Calu3 (cell line): ENCODE measurements at regions not wholly inside any gene's neighbourhood (a gene's known extent, or its start where the extent isn't known, plus 50 kb on each side); places are given as distances from the start of the nearest gene placed in this dataset.

Experiments
- BruUV-seq: library from RNA; stranded (reverse); fragments of 400-500 nt; replicated peaks from 2 replicates; lab custom pipeline; 2021; lab: Mats Ljungman, UMichigan
- CTCF ChIA-PET: fragments of 300-600 bp; sonication (Branson Sonifier 250); formaldehyde crosslinking; loops from one replicate; lab custom pipeline; 2022; ENCODE audit warnings: antibody characterized with exemption; lab: Charles Lee
- DNase-seq: peaks from one replicate; pipeline ENCODE4 v3.0.0; 2022
- H3K27ac Mint-ChIP-seq: one replicate; pipeline ENCODE4 v1.8.0; 2022; ENCODE audit warnings: mixed read lengths; ENCODE audit not compliant: unreplicated experiment
- H3K27me3 Mint-ChIP-seq: one replicate; pipeline ENCODE4 v1.8.0; 2022; ENCODE audit warnings: mixed read lengths; ENCODE audit not compliant: unreplicated experiment
- H3K36me3 Mint-ChIP-seq: one replicate; pipeline ENCODE4 v1.8.0; 2022; ENCODE audit warnings: mild to moderate bottlenecking, moderate library complexity, mixed read lengths; ENCODE audit not compliant: insufficient read depth, unreplicated experiment
- H3K4me1 Mint-ChIP-seq: one replicate; pipeline ENCODE4 v1.8.0; 2022; ENCODE audit warnings: mild to moderate bottlenecking, low read depth, mixed read lengths; ENCODE audit not compliant: unreplicated experiment
- H3K4me3 Mint-ChIP-seq: one replicate; pipeline ENCODE4 v1.8.0; 2022; ENCODE audit warnings: mild to moderate bottlenecking, low read depth, moderate library complexity, mixed read lengths; ENCODE audit not compliant: unreplicated experiment
- H3K9me3 Mint-ChIP-seq: one replicate; pipeline ENCODE4 v1.8.0; 2022; ENCODE audit warnings: low read depth, mixed read lengths; ENCODE audit not compliant: unreplicated experiment
- CTCF ChIP-seq: fragments of 200-600 bp; IDR thresholded peaks from one replicate; pipeline ENCODE4 v1.8.0; 2022; ENCODE audit warnings: antibody characterized with exemption; ENCODE audit not compliant: unreplicated experiment
- intact Hi-C: fragments of 100-400 bp; cut with micrococcal nuclease; formaldehyde crosslinking; loops from one replicate; pipeline ENCODE4 v1.10.0; 2022; ENCODE audit not compliant: unreplicated experiment

GRCh38 chr18:72342933-72343332, 201.2 kb downstream of the CBLN2 start:
- no peak for DNase-seq
- TF ChIP-seq CTCF = no peak
- no peaks in the 10 kb centered on the region for H3K36me3 Mint-ChIP-seq
- no peak overlapping the region for H3K27ac Mint-ChIP-seq
- peaks cover 5% of the 10 kb centered on the region for H3K9me3 Mint-ChIP-seq
- CTCF ChIA-PET = interaction anchor here (0.5 kb wide), 1 partner anchor 52 kb away, joined by 6 read pairs; no protein-coding TSS in a partner anchor
- BruUV-seq = no TSS peak
- intact Hi-C loops = no loop called here
- no peaks in the 10 kb centered on the region for H3K27me3 Mint-ChIP-seq
- no peak overlapping the region for H3K4me3 Mint-ChIP-seq
- H3K4me1 Mint-ChIP-seq = no peaks in the 10 kb centered on the region

- H3K4me3 Mint-ChIP-seq = no peak overlapping the region
- intact Hi-C loops = no loop called here
- no TSS peak for BruUV-seq
- H3K36me3 Mint-ChIP-seq = no peaks in the 10 kb centered on the region
- H3K27ac Mint-ChIP-seq = no peak overlapping the region
- no peak for TF ChIP-seq CTCF
- H3K9me3 Mint-ChIP-seq = peaks cover 8% of the 10 kb centered on the region
- DNase-seq = no peak
- no peaks in the 10 kb centered on the region for H3K4me1 Mint-ChIP-seq
- CTCF ChIA-PET = no interaction called here
- no peaks in the 10 kb centered on the region for H3K27me3 Mint-ChIP-seq
Observed at GRCh38 chr18:72339976-72340375, 204.2 kb downstream of the CBLN2 start.

GRCh38 chr18:72336786-72337185, 207.4 kb downstream of the CBLN2 start:
- H3K4me1 Mint-ChIP-seq = no peaks in the 10 kb centered on the region
- no peak for DNase-seq
- H3K27ac Mint-ChIP-seq = no peak overlapping the region
- CTCF ChIA-PET = no interaction called here
- H3K4me3 Mint-ChIP-seq = no peak overlapping the region
- H3K36me3 Mint-ChIP-seq = no peaks in the 10 kb centered on the region
- no peak for TF ChIP-seq CTCF
- H3K27me3 Mint-ChIP-seq = no peaks in the 10 kb centered on the region
- intact Hi-C loops = no loop called here
- no TSS peak for BruUV-seq
- peaks cover 7% of the 10 kb centered on the region for H3K9me3 Mint-ChIP-seq

GRCh38 chr18:72329533-72329932, 214.6 kb downstream of the CBLN2 start:
- intact Hi-C loops = no loop called here
- CTCF ChIA-PET = no interaction called here

More at GRCh38 chr18:72329533-72329932, 214.6 kb downstream of the CBLN2 start:
- BruUV-seq = no TSS peak
- H3K9me3 Mint-ChIP-seq = peaks cover 3% of the 10 kb centered on the region
- no peak for TF ChIP-seq CTCF
- no peaks in the 10 kb centered on the region for H3K27me3 Mint-ChIP-seq
- H3K27ac Mint-ChIP-seq = no peak overlapping the region
- DNase-seq = no peak
- no peak overlapping the region for H3K4me3 Mint-ChIP-seq
- no peaks in the 10 kb centered on the region for H3K4me1 Mint-ChIP-seq
- H3K36me3 Mint-ChIP-seq = no peaks in the 10 kb centered on the region
